NCI-H187 treated with DMSO at 0.1 percent for 48 hours (cell line): ENCODE measurements at regions not wholly inside any gene's neighbourhood (a gene's known extent, or its start where the extent isn't known, plus 50 kb on each side); places are given as distances from the start of the nearest gene placed in this dataset.
"Not testable (repeated sequence)": the region's sequence is repeated elsewhere in the genome, so short reads cannot be mapped to it uniquely, and the experiment has no call there.

Source experiments
- DNase-seq: peaks from one replicate; lab custom pipeline; 2025; lab: John Stamatoyannopoulos, UW

DNA sequence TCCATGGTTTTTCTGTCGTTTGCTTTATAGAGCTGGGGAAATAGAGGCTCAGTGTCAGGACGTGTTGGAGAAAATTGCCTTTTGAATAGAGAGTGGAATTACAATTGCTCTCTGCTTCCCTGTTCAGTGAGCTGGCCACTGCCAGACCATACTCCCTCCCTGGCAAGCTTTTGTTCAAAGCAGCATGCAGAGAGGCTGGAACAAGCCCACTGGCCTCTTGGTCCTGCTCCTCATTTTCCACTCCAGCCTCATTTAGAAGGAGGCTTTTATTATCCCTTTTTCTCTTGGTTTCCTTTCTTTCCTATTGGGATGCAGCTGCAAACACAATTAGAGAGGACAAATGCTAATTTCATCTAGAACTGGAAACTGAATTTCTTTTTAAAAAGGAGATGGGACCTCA lies 302.2 kb upstream of the PODXL start:
- no peak for DNase-seq

DNA sequence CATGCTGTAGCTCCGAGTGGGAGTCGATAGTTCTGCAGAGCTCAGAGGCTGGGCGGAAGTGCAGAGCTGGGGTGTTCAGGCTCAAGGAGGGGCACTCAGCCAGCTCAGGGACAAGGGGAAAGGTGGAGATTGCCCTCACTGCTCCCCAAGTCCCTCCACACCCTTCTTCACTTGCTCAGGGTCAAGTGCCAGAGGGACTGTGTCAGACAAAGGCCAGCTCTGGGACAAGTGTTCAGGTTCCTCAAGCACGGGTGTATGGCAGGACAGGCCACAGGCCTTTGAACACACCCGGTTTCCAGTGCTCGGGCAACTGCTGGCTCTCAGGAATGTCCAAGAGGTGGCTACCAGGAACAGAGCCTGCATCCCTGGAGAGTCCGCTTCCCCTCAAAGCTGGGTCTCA lies 293.0 kb upstream of the PODXL start:
- DNase-seq, result no peak

DNA sequence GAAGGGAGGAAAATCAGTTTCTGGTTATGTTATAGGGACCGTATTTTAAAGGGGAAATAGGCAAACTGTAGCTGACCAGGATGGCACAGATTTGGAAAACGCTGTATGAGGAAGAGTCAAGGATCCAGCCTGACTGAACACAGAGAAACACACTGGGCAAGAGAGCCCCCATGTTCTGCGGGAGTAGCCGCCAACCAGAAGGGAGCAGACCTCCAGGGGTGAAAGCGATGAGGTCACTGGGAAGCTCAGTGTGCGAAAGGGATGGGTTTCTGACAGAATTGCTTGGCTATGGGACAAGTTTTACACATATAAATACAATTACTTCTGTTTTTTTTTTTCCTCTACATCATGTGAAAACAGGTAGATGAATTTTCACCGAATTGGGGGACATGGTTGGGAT lies 291.6 kb upstream of the PODXL start:
- no peak for DNase-seq

DNA sequence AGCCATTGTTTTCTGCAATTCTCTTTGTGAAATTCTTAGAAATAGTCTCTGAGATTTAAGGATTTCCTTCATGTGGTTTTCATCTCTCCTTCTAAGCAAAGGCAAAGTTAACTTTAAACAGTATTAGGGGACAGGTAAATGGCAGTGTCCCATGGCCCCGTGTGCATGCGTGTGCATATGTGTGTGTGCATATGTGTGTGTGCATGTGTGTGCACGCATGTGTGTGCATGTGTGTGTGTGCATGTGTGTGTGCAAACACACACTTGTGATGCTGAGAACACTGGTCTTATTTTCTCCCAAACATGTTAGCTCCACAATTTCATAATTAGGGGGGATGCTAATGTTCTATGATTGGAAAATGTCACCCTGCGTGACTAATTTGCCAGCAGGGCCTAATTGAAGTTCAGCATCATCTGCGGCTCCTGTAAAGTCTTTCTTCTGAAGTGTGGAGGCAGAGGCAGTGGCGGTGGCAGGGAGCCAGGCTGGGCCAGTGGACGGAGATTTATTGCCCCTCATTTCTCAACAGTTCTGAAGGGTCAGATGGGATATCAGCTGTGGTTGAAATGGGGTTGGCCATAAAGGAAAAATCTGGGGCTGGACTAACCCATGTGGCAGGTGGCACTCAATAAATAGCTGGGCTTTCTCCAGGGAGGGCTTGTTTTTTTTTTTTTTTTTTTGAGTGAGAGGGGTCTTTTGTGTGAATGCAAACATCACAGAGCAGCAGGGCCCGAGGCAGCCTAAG lies 289.3 kb upstream of the PODXL start:
- no peak for DNase-seq

DNA sequence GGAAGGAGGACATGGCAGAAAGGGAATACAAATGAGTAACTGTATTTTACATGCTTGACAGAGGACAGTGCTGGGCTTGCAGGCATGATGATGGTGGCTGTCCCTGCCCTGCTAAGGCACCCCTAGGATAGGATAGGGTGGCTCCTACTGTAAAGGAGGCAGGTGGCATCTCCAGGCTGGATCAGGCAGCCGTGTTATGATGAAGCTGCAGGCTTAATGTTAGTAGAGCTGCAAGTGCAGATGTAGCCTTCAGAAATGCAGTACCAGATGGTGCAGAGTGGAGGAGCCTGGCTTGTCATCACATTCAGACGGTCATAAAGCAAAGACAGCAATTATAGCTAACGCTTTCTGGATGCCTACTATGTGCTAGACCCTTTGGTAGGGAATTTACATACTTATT lies 287.9 kb upstream of the PODXL start:
- no peak for DNase-seq

DNA sequence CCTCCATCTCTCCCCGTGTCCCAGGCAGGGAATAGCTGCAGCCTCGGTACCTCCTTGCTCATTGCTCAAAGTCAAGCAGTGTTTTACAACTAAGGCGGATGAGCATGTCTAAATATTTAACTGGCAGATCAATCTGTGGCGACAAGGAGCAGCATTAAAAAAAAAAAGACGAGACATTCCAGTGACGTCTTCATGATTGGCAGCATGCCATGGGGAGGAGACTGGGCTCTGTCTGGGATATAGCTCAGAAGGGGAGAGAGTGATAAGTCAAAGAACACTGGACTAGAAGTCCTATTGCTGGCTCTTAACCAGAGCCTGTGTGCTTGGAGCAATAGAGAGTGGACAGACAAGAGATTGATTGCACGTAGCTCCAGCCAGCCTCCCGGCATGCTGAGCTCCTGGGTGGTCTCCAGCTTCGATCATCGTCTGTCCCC lies 287.5 kb upstream of the PODXL start:
- DNase-seq, result no peak

DNA sequence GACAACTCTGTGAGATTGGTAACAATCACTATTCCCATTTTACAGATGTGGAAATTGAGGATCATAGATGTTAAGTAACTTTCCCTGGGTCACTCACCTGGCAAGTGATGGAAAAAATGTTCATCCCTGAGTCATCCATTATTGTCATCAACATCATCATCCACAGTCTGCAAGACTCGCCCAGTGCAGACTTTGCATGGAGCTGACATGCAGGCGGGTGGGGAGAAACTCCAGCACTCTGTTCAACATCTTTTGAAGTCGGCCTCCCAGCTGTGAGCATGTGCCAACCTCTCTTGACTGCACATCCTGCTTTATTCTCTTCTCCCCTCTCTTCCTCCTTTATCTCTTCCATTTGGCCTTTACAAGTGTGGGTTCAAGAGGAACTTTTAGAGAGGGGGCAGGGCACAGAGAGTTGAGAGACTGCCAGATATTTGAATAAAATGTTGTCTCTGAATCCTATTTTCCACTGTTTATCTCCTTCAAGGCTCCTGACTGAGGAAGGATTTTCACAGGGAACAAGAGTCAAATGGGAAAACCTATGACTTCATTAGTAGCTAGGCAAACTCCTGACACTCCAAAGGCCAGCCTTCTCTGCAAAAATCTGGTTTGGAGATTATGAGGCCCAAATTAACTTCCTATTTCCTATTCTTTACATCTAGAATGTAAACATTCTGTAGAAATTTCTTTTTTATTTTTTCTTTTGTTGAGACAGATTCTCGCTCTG lies 283.7 kb upstream of the PODXL start:
- no peak for DNase-seq

DNA sequence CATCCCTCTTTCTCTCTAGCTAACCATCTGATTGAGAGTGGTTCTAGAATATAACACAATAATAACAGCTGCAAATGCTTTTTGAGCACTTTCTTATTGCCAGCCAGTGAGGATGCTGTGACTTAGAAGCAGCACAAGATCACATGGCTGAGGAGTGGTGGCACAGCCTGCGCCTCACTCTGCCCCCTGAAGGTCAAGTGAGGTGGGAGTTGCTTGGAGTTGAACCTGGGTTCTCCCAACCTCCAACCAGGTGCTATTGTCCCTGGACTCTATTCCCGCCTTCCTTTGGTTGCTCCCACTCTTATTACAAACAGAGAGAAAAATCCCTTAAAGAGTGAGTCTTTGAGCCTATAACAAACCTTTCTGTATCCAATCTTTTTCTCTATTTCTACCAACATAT lies 280.3 kb upstream of the PODXL start:
- DNase-seq, result no peak

DNA sequence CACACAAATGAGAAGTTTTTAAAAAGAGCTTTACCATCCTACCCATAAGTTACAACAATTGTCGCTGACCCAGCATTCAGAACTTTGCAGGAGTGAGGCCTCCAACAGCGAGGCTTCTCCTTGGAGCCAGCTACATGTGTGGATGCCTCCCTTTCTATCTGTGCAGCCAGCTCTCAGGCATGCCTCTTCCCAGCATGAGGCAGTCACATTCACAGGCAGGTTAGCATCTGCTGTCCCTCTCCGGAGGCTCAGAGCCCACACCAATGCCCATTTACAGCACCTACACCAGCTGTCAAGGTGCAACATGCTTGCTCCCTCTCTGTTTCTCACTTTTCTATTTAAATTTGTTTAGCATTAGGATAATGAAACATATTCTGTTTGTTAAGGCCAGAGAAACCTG lies 278.7 kb upstream of the PODXL start:
- no peak for DNase-seq

DNA sequence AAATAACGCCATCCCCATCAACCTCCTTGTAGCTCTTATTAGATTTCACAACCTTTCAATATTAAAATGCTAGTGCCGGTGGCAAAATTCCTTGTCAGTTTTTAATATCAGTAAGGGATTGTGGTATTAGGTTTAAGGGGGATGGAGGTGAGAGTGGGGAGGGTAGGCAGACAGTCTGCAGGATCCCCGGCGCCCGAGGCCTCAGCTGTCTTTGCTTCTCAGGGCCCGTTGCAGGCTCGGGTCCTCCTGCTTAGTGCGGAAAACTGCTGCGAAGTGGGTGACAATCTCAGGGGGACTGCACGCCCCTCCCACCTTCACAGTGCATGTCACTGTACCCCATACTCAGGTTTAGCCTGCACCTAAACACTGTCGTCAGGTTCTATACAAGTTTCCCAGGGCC lies 274.3 kb upstream of the PODXL start:
- no peak for DNase-seq

DNA sequence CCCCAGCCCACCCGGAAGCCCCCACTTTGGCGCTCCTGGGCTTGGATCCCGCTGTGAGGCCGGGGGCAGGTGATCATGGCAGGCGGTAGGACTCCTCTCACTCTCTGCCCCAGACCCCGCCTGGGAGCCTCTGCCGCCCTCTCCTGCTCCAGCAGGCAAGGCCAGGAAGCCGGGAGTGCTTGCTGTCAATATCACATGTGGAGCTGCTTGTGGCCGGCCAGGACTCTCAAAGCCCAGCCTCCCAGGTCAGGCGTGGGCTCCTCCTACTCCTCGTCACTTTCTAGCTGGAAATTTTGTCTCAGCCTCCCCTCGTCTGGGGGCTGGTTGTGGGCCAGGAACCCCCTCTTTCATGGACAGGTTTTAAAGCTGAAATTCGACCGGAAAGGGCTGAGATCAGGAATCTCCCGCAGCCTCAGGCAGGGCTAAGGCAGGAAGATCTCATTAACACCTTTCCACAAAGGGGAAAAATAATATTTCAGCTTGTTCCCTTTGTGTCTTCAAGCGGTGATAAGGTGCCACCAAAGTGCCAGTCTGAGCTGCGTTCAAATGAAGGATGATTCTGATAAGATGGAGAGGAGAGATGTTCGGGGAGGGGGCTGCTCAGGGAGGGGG lies 273.6 kb upstream of the PODXL start:
- no peak for DNase-seq

DNA sequence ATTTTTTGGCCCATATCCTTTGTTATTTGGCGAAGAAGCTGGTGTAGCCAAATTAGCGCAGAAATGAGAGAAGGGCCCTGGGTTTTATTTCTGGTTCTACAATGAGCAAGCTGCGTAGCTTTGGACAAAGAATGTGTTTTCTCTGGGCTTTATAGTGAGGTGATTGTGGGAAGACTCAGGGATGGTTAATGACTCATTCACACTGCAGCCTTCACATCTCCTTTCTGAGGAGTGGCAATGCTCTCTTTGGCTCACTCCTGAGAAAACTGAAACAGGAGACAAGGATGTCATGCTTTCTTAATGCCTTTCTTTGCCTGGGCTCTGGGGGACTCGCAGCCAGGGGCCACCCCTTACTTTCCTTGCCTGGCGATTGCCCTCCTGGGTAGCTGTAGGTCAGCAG lies 271.0 kb upstream of the PODXL start:
- DNase-seq, result no peak

DNA sequence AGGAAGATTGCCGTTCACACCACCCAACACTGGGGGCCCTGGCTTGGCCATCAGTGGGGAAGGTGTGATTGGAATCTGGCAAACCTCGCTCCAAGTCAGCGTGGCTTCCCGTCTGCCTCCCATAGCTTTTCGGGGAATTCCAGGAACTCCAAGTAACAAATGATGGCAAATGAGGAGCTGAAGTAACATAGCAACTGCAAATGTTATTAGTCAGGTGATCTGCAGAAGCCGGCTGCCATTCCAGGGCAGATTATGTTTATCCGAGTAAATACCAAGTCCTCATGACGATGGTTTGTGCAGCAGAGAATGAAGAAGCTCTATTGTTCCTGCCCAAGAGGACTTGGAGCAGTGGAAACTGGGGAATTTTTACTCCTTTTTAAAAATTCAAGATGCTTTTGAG lies 270.5 kb upstream of the PODXL start:
- DNase-seq, result no peak

DNA sequence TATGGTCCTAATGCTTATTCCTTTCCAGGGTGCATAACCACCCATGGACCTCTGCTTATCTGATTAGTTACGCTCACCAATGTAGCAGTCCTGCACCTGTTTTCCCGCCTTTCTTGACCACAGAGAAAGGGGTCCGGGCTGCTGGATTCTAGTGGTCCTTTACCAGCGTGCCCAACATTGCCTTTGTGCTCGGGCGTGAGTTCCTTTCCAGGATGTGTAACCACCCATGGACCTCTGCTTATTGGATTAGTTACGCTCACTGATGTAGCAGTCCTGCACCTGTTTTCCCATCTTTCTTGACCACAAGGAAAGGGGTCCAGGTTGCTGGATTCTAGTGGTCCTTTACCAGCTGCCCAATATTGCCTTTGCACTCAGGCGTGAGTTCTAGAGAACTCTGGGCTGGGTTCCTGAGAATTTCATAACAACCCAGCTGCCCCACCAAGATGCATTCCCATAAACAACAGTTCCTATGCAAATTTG lies 267.6 kb upstream of the PODXL start:
- DNase-seq, result not testable (repeated sequence)

DNA sequence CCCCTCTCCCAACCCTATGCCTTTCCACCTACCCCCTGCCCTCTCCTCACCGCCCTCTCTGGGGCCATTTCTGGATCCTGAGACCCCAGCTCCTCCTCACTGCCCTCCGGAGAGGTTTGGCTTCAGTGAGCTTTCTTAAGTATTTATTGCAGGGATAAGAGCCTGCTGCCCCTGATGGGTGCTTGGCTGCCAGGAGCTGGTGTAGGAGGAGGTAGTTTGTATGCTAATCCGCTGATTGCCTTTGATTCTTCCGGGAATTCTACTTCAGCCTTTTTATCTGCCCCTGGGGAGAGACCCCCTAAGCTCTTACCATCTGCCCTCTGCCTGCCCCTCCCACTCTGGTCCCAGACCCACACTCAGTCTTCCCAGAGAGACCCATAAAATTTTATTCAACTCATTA lies 263.5 kb upstream of the PODXL start:
- no peak for DNase-seq

DNA sequence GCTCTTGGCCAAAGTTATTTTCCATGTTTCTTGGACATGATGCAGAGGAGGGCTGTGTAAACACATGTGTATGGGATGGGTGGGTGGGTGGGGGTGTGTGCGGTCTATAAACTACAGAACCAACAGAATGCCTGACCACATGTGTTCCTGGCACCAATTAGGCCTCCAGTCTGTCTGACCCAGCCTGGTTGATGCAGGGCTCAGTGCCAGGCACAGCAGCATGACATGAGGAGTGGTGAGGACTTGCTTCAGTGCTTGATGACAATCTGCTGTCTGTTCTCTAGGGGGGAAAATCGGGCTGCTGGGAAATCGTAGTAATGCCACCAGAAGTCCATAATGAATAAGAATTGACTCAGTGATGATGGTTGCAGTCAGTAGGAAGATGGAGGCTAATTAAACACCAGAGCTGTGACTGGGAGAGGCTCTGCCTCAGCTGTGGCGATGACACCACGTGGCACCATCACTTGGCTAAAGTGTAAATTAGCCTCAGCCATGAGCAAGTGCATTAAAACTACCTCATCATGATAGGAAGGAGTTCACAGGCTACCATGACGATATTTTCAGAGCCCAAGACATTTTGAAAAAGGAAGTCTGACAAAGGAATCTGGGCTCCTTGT lies 260.1 kb upstream of the PODXL start:
- no peak for DNase-seq

DNA sequence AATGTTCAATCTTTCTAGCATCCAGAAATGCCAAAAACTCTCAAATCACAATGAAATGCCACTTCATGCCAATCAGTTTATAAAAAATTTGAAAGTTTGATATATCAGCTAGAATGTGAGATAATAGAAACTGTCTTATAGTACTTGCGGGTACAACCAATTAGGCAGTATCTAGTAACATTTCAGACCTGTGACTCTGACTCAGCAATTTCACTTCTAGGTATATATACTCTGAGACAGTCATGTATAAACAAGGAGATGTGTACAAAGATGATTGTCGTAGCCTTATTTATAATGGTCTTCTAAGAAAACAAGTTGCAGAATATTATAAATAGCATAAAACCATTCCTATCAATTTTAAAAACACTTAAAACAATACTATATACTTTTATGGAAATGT lies 252.3 kb upstream of the PODXL start:
- no peak for DNase-seq

DNA sequence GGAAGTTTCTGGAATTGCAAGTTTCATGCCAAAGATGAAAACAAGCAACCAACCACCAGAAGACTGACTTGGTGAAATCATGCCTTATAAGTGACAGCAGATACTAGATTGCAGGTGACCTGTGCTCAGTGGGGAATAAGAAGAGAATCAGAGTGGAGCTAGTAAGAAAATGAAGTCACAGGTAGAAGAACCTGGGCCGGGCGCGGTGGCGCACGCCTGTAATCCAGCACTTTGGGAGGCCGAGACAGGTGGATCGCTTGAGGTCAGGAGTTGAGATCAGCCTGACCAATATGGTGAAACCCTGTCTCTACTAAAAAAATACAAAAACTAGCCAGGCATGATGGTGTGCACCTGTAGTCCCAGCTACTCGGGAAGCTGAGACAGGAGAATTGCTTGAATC lies 251.7 kb upstream of the PODXL start:
- not testable (repeated sequence) for DNase-seq

DNA sequence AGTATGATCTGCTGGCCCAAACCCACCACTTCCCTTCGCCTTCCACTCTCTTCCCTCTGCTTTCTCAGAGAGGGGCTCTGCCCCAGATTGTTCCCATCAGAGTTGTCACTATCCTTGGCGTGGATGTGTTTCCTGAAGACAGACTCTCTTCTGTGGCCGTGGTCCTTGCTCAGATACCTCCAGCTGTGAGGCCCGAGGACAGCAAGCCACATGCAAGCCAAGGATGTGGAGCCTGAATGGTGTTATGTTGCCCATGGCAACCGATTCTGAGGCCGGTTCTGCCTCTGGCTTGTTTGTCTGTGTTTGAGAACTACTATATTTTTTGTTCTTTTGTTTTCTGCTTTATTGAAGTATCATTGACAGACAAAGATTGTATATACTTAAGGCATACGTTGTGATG lies 247.4 kb upstream of the PODXL start:
- DNase-seq, result no peak

DNA sequence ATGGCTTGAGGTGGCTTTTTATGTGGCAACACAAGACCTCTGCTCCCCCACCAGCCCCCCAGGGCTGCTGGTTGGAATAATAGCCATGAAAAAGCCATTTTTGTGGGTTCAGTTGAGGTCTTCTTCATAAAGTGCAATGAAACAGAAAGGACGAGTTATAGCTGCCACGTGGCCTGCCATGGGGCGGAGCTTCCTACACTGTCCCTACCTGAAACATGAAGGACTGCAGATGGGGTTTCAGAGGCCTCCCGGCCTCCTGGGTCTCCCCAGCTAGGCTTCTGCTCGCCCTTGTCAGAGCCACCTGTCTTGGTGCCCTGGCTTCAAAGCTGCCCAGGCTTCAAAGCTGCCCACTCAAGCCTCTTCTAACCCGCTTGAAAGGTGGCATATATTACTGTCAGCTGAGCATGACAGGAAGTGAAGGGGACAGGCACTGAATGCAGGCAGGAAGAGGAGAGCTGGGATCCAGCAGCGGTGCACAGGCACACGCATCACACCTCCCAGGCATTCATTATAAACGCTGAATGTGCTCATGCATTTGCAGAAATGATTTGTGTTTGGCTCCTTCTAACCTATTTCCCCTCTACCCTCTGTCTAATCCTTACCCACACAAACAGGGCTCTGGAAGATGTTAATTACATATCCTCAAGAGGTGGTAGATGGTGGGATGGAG lies 245.9 kb upstream of the PODXL start:
- no peak for DNase-seq

DNA sequence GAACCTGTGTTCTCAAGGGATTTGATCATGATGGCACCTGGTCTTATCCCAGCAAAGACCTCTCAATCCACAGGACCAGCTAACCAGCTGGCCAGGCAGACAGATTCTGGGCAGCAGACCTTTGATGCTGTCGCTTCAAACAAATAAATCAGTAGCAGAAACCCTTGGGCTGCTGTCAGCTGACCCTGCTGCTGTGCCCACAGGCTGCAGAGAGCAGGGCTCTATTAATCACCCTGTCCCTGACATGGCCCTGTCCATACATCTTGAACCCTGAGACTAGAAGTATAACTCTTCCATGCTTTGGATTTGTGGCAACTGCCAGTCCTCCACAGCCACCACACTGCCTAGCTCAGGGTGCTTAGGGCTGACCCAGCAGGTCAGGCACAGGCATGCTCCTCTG lies 244.1 kb upstream of the PODXL start:
- no peak for DNase-seq

DNA sequence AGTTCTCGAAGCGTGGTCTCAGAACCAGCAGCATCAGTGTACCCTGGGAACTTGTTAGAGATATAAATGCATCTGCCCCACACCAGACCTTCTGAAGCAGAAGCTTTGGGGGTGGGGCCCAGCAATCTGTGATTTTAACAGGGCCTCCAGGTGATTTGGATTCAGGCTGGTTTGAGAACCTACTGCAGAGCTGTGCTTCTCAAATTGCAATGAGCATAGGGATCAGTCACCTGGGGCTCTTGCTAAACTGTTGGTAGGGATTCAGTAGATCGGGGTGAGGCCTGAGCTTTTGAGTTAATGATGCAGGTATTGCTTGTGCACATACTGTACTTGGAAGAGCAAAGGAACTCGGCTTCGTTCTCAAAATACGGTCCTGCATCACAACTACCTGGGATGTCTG lies 243.6 kb upstream of the PODXL start:
- DNase-seq, result no peak
